ENCODE measurements at regions not wholly inside any gene's neighbourhood (a gene's known extent, or its start where the extent isn't known, plus 50 kb on each side); places are given as distances from the start of the nearest gene placed in this dataset.

GRCh38 chr16:49928176-49929041, 72.5 kb upstream of the ZNF423 start:
- DNase-seq (ENCODE audit: low read depth in 2 of 2), result no peak
- no peak for TF ChIP-seq CTCF (IDR thresholded peaks at IDR 0.05; ENCODE audit: low read depth, low read length)
- no peak overlapping the region for H3K4me3 ChIP-seq (replicated peaks in 1 of 2; ENCODE audit: low read depth in 2 of 2, low read length in 2 of 2)

DNA sequence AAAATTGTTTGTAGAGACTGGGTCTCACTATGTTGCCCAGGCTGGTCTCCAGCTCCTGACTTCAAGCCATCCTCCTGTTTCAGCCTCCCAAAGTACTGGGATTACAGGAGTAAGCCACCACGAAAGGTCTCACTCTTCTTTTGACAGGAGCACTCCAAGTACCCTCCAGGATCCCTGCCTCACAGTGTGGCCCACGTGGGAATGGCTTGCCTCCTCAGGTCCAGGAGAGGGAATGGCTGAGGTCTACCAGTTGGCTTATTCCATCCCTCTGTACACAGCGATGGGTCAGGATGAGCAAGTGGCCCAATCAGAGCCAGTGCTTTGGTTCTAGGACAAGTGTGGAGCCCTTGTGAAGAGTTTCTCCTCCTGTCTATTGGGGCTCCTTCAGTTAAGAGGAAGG, 73.7 kb upstream of the ZNF423 start:
- no peak for DNase-seq (ENCODE audit: low read depth in 2 of 2)
- H3K4me3 ChIP-seq (replicated peaks in 1 of 2; ENCODE audit: low read depth in 2 of 2, low read length in 2 of 2), result no peak overlapping the region
- TF ChIP-seq CTCF (IDR thresholded peaks at IDR 0.05; ENCODE audit: low read depth, low read length), result no peak

DNA sequence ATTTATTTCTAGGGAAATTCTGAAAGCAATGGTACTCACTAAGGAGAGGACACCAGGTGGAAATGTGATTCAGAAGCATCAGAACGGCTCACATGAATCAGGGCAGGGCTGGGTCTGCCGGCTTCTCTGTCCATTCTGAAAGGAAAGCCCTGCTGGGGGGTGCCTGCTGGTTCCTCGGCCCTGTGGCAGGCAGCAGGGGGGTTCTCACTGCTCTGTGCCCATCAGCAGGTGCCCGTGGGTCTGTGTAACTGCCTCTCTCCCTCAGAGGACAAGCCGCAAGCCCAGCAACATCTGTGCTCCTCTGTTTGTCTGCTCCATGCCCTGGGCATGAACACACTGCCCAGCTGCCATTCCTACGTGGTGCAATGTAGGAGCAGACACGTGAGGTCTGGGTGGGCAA, 74.9 kb upstream of the ZNF423 start:
- no peak for TF ChIP-seq CTCF (IDR thresholded peaks at IDR 0.05; ENCODE audit: low read depth, low read length)
- no peak for DNase-seq (ENCODE audit: low read depth in 2 of 2)
- H3K4me3 ChIP-seq (replicated peaks in 1 of 2; ENCODE audit: low read depth in 2 of 2, low read length in 2 of 2), result no peak overlapping the region

DNA sequence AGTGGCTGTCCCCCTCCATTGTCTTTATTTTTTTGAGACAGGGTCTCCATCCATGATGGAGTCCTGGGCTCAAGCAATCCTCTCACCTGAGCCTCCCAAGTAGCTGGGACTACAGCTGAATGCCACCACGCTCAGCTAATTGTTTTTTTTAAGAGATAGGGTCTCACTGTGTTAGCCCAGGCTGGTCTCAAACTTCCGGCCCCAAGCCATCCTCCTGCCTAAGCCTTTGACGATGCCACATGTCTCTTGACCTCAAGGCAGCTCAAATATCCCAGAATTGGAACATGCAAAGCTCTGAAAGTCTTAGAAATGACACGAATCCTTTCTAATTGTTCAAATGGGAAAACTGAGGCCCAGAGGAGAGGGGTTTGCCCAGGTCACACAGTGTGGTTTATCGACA, 75.4 kb upstream of the ZNF423 start:
- DNase-seq (ENCODE audit: low read depth in 2 of 2), result no peak
- no peak overlapping the region for H3K4me3 ChIP-seq (replicated peaks in 1 of 2; ENCODE audit: low read depth in 2 of 2, low read length in 2 of 2)
- TF ChIP-seq CTCF (IDR thresholded peaks at IDR 0.05; ENCODE audit: low read depth, low read length), result no peak

DNA sequence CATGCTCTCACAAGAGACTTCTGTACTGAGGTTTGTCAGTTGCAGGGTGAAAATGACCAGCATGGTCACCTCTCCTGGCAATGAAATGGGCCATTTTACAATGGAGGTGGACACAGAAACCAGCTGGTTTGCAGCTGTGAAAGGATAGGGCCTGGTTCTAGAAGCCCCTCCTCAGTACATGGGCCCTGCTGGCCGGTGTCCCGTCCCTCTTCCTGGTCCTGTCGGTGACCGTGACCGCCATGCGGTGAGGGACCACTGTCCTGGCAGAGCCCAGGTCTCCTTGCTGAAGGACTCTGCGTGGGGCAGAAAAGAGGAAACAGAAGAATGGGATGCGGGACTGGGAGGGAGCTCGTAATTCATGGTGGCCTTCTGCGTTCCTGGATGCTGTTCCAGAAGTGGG, 76.0 kb upstream of the ZNF423 start:
- H3K4me3 ChIP-seq (replicated peaks in 1 of 2; ENCODE audit: low read depth in 2 of 2, low read length in 2 of 2), result no peak overlapping the region
- TF ChIP-seq CTCF (IDR thresholded peaks at IDR 0.05; ENCODE audit: low read depth, low read length), result no peak
- DNase-seq (ENCODE audit: low read depth in 2 of 2), result no peak

DNA sequence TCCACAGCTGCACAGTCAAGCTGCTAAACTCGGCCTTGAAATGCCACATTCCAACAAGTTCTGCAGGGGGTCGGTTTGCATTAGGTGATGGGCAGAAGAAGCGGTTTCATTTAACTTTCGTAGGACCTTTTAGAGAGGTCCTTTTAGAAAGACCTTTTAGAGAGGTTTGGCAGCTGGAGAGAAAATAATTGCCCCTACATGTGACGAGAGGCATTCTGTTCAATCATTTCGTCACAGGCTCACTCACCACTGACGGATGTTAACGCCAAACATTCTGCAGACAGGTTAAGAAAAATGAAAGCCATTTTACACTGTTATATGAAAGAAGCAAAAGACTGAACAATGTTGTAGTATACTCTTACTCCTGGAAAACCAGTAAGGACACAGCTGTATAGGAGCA, 76.5 kb upstream of the ZNF423 start:
- no peak for TF ChIP-seq CTCF (IDR thresholded peaks at IDR 0.05; ENCODE audit: low read depth, low read length)
- no peak for DNase-seq (ENCODE audit: low read depth in 2 of 2)
- H3K4me3 ChIP-seq (replicated peaks in 1 of 2; ENCODE audit: low read depth in 2 of 2, low read length in 2 of 2), result no peak overlapping the region

DNA sequence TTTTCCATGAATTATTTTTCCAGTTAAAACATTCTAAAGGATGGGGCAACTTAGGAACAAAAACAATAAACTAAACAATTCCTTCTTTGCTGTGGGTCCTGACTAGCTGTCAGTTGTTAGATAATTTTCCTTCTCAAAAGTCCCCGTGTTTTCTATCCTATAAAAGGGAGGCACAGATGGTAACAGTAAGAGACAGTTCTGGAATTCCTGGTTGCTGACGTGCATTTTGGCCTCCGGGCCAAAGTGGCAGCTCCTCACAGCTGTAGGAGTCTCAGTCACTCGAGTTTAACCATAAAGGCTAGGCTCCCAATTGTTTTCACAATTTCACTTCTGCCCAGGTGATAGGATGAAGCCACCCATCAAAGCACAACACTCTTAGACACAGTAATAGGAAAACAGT, 77.0 kb upstream of the ZNF423 start:
- peak; percentile 33 to 34 for DNase-seq (ENCODE audit: low read depth in 2 of 2)
- no peak overlapping the region for H3K4me3 ChIP-seq (replicated peaks in 1 of 2; ENCODE audit: low read depth in 2 of 2, low read length in 2 of 2)
- no peak for TF ChIP-seq CTCF (IDR thresholded peaks at IDR 0.05; ENCODE audit: low read depth, low read length)

Measured in cardiac fibroblast (primary cell).